GM23338 (cell line): ENCODE measurements at regions not wholly inside any gene's neighbourhood (a gene's known extent, or its start where the extent isn't known, plus 50 kb on each side); places are given as distances from the start of the nearest gene placed in this dataset.

Source experiments
- CREB1 ChIP-seq: fragments of 250-450 bp; sonication (Bioruptor Pico); IDR thresholded peaks from 2 replicates; pipeline ENCODE4 v1.5.0; 2020; ENCODE audit warnings: low read depth, mild to moderate bottlenecking, moderate library complexity
- CTCF ChIP-seq, 2 experiments: fragments of 200-600 bp in 1 of 2; sonication (generic) in 1 of 2; conservative IDR thresholded peaks; 2 replicates each; pipeline versions ENCODE4 v1.5.1 to v1.6.1; 2016 to 2017; ENCODE audit warnings: antibody characterized with exemption in 2 of 2, low read depth in 2 of 2, mild to moderate bottlenecking in 2 of 2, moderate library complexity in 1 of 2
- ETS1 ChIP-seq: IDR thresholded peaks from 2 replicates; pipeline ENCODE4 v1.6.1; 2016; ENCODE audit warnings: antibody characterized with exemption
- EZH2 ChIP-seq: fragments of 200-600 bp; sonication (generic); IDR thresholded peaks from one replicate; pipeline ENCODE4 v1.8.0; 2017; ENCODE audit warnings: antibody characterized with exemption, mild to moderate bottlenecking, low read depth; ENCODE audit not compliant: unreplicated experiment
- EZH2phosphoT487 ChIP-seq: fragments of 200-600 bp; sonication (generic); IDR thresholded peaks from one replicate; pipeline ENCODE4 v1.8.1; 2018; ENCODE audit warnings: antibody characterized with exemption; ENCODE audit not compliant: unreplicated experiment
- JUNB ChIP-seq: IDR thresholded peaks from one replicate; pipeline ENCODE4 v1.6.1; 2016; ENCODE audit warnings: antibody characterized with exemption; ENCODE audit not compliant: unreplicated experiment
- NANOG ChIP-seq: IDR thresholded peaks from 2 replicates; pipeline ENCODE4 v1.6.1; 2016; ENCODE audit warnings: antibody characterized with exemption, borderline replicate concordance
- POLR2AphosphoS5 ChIP-seq: IDR thresholded peaks from 2 replicates; pipeline ENCODE4 v1.6.1; 2016; ENCODE audit warnings: antibody characterized with exemption, low read depth
- REST ChIP-seq: IDR thresholded peaks from one replicate; pipeline ENCODE4 v1.6.1; 2018; ENCODE audit warnings: antibody characterized with exemption; ENCODE audit not compliant: unreplicated experiment

GRCh38 chr4:38497121-38497520 is 166.9 kb upstream of the KLF3 start:
- TF ChIP-seq CTCF (conservative IDR thresholded peaks at IDR 0.05; ENCODE audit: low read depth in 2 of 2), result no peak
- TF ChIP-seq EZH2, result no peak
- TF ChIP-seq POLR2AphosphoS5, result no peak
- no peak for TF ChIP-seq EZH2phosphoT487
- no peak for TF ChIP-seq CREB1 (CRISPR knock-in tag)
- no peak for TF ChIP-seq ETS1
- TF ChIP-seq REST, result no peak
- no peak for TF ChIP-seq JUNB
- TF ChIP-seq NANOG, result no peak
